Liver (tissue), 3 donors: ENCODE measurements at regions not wholly inside any gene's neighbourhood (a gene's known extent, or its start where the extent isn't known, plus 50 kb on each side); places are given as distances from the start of the nearest gene placed in this dataset.

ENCODE experiments used
- ATF3 ChIP-seq: IDR thresholded peaks from 2 replicates; pipeline ENCODE4 v1.6.1; 2016; ENCODE audit warnings: antibody characterized with exemption
- CTCF ChIP-seq: fragments of 150-350 bp; IDR thresholded peaks from 2 replicates; pipeline ENCODE4 v1.5.1; 2017; ENCODE audit warnings: improper control_type of control experiment, low read depth, low read length; ENCODE audit not compliant: missing input control
- EGR1 ChIP-seq, 2 donors: IDR thresholded peaks; 2 replicates each; pipeline ENCODE4 v1.6.1; 2016 to 2018; ENCODE audit warnings: antibody characterized with exemption in 2 of 2, low read depth in 2 of 2
- GABPA ChIP-seq, 2 donors: IDR thresholded peaks in 1 of 2; conservative IDR thresholded peaks in 1 of 2; 2 replicates each; pipeline ENCODE4 v1.6.1; 2016; ENCODE audit warnings: antibody characterized with exemption in 2 of 2, mild to moderate bottlenecking in 1 of 2, moderate library complexity in 1 of 2
- JUND ChIP-seq, 2 donors: IDR thresholded peaks; 2 replicates each; pipeline ENCODE4 v1.6.1; 2016; ENCODE audit warnings: antibody characterized with exemption in 2 of 2
- MAX ChIP-seq: IDR thresholded peaks from 2 replicates; pipeline ENCODE4 v1.6.1; 2016; ENCODE audit warnings: antibody characterized with exemption
- RAD21 ChIP-seq, 2 donors: IDR thresholded peaks; 2 replicates each; pipeline ENCODE4 v1.6.1; 2016; ENCODE audit warnings: antibody characterized with exemption in 2 of 2, mild to moderate bottlenecking in 2 of 2
- REST ChIP-seq: IDR thresholded peaks from 2 replicates; pipeline ENCODE4 v1.6.1; 2016; ENCODE audit warnings: antibody characterized with exemption, mild to moderate bottlenecking
- SP1 ChIP-seq: IDR thresholded peaks from 2 replicates; pipeline ENCODE4 v1.6.1; 2018; ENCODE audit warnings: antibody characterized with exemption, mild to moderate bottlenecking
- TAF1 ChIP-seq: conservative IDR thresholded peaks from 2 replicates; pipeline ENCODE4 v1.6.1; 2016; ENCODE audit warnings: antibody characterized with exemption, mild to moderate bottlenecking
- YY1 ChIP-seq: IDR thresholded peaks from 2 replicates; pipeline ENCODE4 v1.6.1; 2016; ENCODE audit warnings: antibody characterized with exemption, mild to moderate bottlenecking
- ZBTB33 ChIP-seq: IDR thresholded peaks from 2 replicates; pipeline ENCODE4 v1.6.1; 2016; ENCODE audit warnings: antibody characterized with exemption
- donor health status: healthy.
- donor health status: healthy.

GRCh38 chr9:89837162-89837933, 232.5 kb downstream of the GADD45G start:
- TF ChIP-seq CTCF (no peak), ZBTB33 (no peak), EGR1 (IDR thresholded peaks at IDR 0.05; ENCODE audit: low read depth in 2 of 2) (no peak), TAF1 (no peak), RAD21 (IDR thresholded peaks at IDR 0.05) (no peak), GABPA (IDR thresholded peaks at IDR 0.05 in 1 of 2, conservative IDR thresholded peaks at IDR 0.05 in 1 of 2) (no peak), JUND (IDR thresholded peaks at IDR 0.05) (no peak), MAX (no peak), SP1 (no peak), YY1 (no peak), ATF3 (no peak), REST (no peak)
